CD8-positive, alpha-beta memory T cell (primary cell): ENCODE measurements at regions not wholly inside any gene's neighbourhood (a gene's known extent, or its start where the extent isn't known, plus 50 kb on each side); places are given as distances from the start of the nearest gene placed in this dataset.

Experiments
- CTCF ChIA-PET: fragments of 350-600 bp; sonication (Branson Sonifier 250); formaldehyde crosslinking; loops from one replicate; lab custom pipeline; 2021; ENCODE audit warnings: antibody characterized with exemption; lab: Charles Lee
- POLR2A ChIA-PET: fragments of 350-600 bp; sonication (Branson Sonifier 250); formaldehyde crosslinking; loops from one replicate; lab custom pipeline; 2021; ENCODE audit warnings: antibody characterized with exemption; lab: Charles Lee
- DNase-seq, 5 donors: peaks; one replicate each; pipeline versions ENCODE4 v3.0.0 to v3.0.0-alpha.2; 2020 to 2022; ENCODE audit warnings: mixed read lengths in 1 of 5
- H3K27ac ChIP-seq: one replicate; pipeline ENCODE4 v1.7.0; 2013; ENCODE audit warnings: low read depth, mild to moderate bottlenecking, low read length, moderate library complexity
- H3K27me3 ChIP-seq: 2 replicates; pipeline ENCODE4 v1.7.0; 2013; ENCODE audit warnings: low read length, mild to moderate bottlenecking; ENCODE audit not compliant: insufficient read depth, poor library complexity, severe bottlenecking
- H3K36me3 ChIP-seq: 2 replicates; pipeline ENCODE4 v1.7.0; 2013; ENCODE audit warnings: mild to moderate bottlenecking, low read length, moderate library complexity; ENCODE audit not compliant: insufficient read depth
- H3K4me1 ChIP-seq: 2 replicates; pipeline ENCODE4 v1.7.0; 2013; ENCODE audit warnings: mild to moderate bottlenecking, low read length, moderate library complexity; ENCODE audit not compliant: insufficient read depth
- H3K4me3 ChIP-seq: 2 replicates; pipeline ENCODE4 v1.7.0; 2013; ENCODE audit warnings: mild to moderate bottlenecking, low read length
- H3K9me3 ChIP-seq: 2 replicates; pipeline ENCODE4 v1.7.0; 2013; ENCODE audit warnings: mild to moderate bottlenecking, low read length
- H3K27ac Mint-ChIP-seq, 8 donors: one replicate each; pipeline ENCODE4 v1.8.0; 2020 to 2021; ENCODE audit warnings: mixed read lengths in 8 of 8, mild to moderate bottlenecking in 6 of 8, inconsistent platforms in 3 of 8, moderate library complexity in 3 of 8
- H3K27me3 Mint-ChIP-seq, 2 donors: one replicate each; pipeline ENCODE4 v1.8.0; 2020 to 2021; ENCODE audit warnings: mixed read lengths in 2 of 2, mild to moderate bottlenecking in 1 of 2, moderate library complexity in 1 of 2
- H3K36me3 Mint-ChIP-seq, 3 donors: one replicate each; pipeline ENCODE4 v1.8.0; 2020 to 2021; ENCODE audit warnings: mixed read lengths in 3 of 3, inconsistent platforms in 1 of 3, mild to moderate bottlenecking in 1 of 3
- H3K4me1 Mint-ChIP-seq, 3 donors: one replicate each; pipeline ENCODE4 v1.8.0; 2020 to 2021; ENCODE audit warnings: mixed read lengths in 3 of 3, inconsistent platforms in 1 of 3, mild to moderate bottlenecking in 1 of 3
- H3K4me3 Mint-ChIP-seq, 7 donors: one replicate each; pipeline ENCODE4 v1.8.0; 2020 to 2021; ENCODE audit warnings: mixed read lengths in 7 of 7, mild to moderate bottlenecking in 6 of 7, moderate library complexity in 4 of 7, inconsistent platforms in 2 of 7
- H3K9me3 Mint-ChIP-seq, 5 donors: one replicate each; pipeline ENCODE4 v1.8.0; 2020 to 2022; ENCODE audit warnings: mixed read lengths in 5 of 5, mild to moderate bottlenecking in 3 of 5, moderate library complexity in 2 of 5, inconsistent platforms in 1 of 5

- H3K4me3 Mint-ChIP-seq: no peak overlapping the region
- Histone ChIP-seq H3K27ac (no peak overlapping the region), H3K27me3 (no peaks in the 10 kb centered on the region), H3K9me3 (no peaks in the 10 kb centered on the region), H3K4me3 (no peak overlapping the region), H3K36me3 (no peaks in the 10 kb centered on the region), H3K4me1 (no peaks in the 10 kb centered on the region)
- CTCF ChIA-PET: no interaction called here
- H3K27ac Mint-ChIP-seq: no peak overlapping the region
- POLR2A ChIA-PET: no interaction called here
- peaks cover 0 to 2% (median 0%) of the 10 kb centered on the region in 5 donors for H3K9me3 Mint-ChIP-seq
- no peaks in the 10 kb centered on the region for H3K4me1 Mint-ChIP-seq
- DNase-seq: no peak
- peaks cover 2 to 25% of the 10 kb centered on the region in 2 donors for H3K27me3 Mint-ChIP-seq
- no peaks in the 10 kb centered on the region for H3K36me3 Mint-ChIP-seq
Measured at GRCh38 chr2:23271230-23271629, 113.7 kb upstream of the KLHL29 start.

GRCh38 chr2:23273786-23274185, 111.2 kb upstream of the KLHL29 start:
- no peak for DNase-seq
- no peak overlapping the region for H3K4me3 Mint-ChIP-seq
- no peak overlapping the region for H3K27ac Mint-ChIP-seq
- no peaks in the 10 kb centered on the region for H3K36me3 Mint-ChIP-seq
- H3K27me3 Mint-ChIP-seq: peaks cover 5 to 42% of the 10 kb centered on the region in 2 donors
- ChIA-PET CTCF (no interaction called here), POLR2A (no interaction called here)
- H3K27me3 ChIP-seq: no peaks in the 10 kb centered on the region
- peaks cover 0 to 2% (median under 1%) of the 10 kb centered on the region in 5 donors for H3K9me3 Mint-ChIP-seq
- H3K9me3 ChIP-seq: no peaks in the 10 kb centered on the region
- H3K4me1 Mint-ChIP-seq: no peaks in the 10 kb centered on the region
- H3K36me3 ChIP-seq: no peaks in the 10 kb centered on the region
- H3K27ac ChIP-seq: no peak overlapping the region
- H3K4me3 ChIP-seq: no peak overlapping the region
- H3K4me1 ChIP-seq: no peaks in the 10 kb centered on the region

DNA sequence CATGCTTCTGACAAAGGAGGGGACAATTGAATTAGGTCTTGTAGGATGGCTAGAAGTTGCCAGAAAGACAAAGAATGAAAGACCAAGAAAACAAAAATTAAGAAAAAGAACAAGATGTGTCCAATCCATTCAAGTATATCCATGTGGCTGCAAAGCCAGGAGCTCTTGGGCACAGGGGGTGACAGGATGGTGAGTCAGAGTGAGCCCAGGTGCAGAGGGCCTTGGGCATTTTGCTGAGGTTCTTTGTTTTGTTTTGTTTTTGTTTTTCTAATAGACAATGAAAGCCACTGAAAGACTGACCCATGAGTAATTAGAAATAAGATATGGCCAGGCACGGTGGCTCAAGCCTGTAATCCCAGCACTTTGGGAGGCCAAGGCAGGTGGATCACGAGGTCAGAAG, 104.6 kb upstream of the KLHL29 start:
- H3K9me3 ChIP-seq: no peaks in the 10 kb centered on the region
- Mint-ChIP-seq H3K36me3 (no peaks in the 10 kb centered on the region), H3K4me1 (no peaks in the 10 kb centered on the region), H3K27me3 (peaks cover 4 to 25% of the 10 kb centered on the region in 2 donors), H3K27ac (peak overlapping the region in 1 of 8 donors; percentile 36), H3K4me3 (no peak overlapping the region), H3K9me3 (peaks cover 0 to 7% (median 0%) of the 10 kb centered on the region in 5 donors)
- POLR2A ChIA-PET: no interaction called here
- H3K4me1 ChIP-seq: no peaks in the 10 kb centered on the region
- H3K27ac ChIP-seq: no peak overlapping the region
- no peak overlapping the region for H3K4me3 ChIP-seq
- DNase-seq: no peak
- CTCF ChIA-PET: no interaction called here
- no peaks in the 10 kb centered on the region for H3K36me3 ChIP-seq
- H3K27me3 ChIP-seq: no peaks in the 10 kb centered on the region

GRCh38 chr2:23283653-23284052, 101.3 kb upstream of the KLHL29 start:
- Mint-ChIP-seq H3K27ac (no peak overlapping the region), H3K9me3 (peaks cover 0 to 7% (median 0%) of the 10 kb centered on the region in 5 donors), H3K27me3 (peaks cover 1 to 8% of the 10 kb centered on the region in 2 donors), H3K36me3 (no peaks in the 10 kb centered on the region), H3K4me1 (no peaks in the 10 kb centered on the region), H3K4me3 (no peak overlapping the region)
- H3K9me3 ChIP-seq: no peaks in the 10 kb centered on the region
- H3K27ac ChIP-seq: no peak overlapping the region
- H3K36me3 ChIP-seq: no peaks in the 10 kb centered on the region
- no peak for DNase-seq
- H3K4me1 ChIP-seq: no peaks in the 10 kb centered on the region
- no peak overlapping the region for H3K4me3 ChIP-seq
- ChIA-PET POLR2A (no interaction called here), CTCF (no interaction called here)
- no peaks in the 10 kb centered on the region for H3K27me3 ChIP-seq

DNA sequence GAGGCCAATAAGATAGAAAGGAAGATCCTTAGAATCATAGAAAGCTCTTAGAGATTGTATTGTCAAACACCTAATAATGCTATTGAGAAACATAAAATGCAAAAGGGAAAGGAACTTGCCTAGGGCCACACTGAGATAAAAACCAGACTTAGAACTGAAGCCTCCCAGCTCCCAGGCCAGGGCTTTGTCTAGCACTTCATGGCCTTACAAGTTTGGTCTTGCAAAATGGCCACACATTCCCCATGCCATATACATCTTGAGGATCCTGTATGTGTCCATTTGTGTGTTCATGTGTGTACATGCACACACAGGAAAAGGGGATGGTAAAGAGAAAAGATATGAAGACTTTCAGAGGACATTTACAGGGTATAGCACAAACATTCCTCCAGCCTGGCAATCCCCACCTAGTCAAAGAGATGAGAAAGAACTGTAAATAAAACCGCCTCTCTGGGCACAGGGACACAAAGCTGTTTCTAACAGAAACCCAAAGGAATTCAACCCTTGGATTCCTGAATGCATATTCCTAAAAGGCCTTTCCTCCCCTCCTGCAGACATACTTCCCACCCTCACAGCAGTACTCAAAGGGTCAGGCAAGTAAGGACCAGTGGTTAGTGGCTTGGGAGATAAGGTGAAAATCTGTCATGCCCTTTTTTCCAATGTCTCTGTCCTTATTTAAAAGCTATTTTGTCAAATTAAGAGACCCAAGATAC, 99.7 kb upstream of the KLHL29 start:
- Mint-ChIP-seq H3K4me1 (no peaks in the 10 kb centered on the region), H3K4me3 (no peak overlapping the region), H3K36me3 (no peaks in the 10 kb centered on the region), H3K27ac (no peak overlapping the region), H3K9me3 (peaks cover 0 to 3% (median 0%) of the 10 kb centered on the region in 5 donors), H3K27me3 (peaks cover 0 to 1% of the 10 kb centered on the region in 2 donors)
- Histone ChIP-seq H3K36me3 (no peaks in the 10 kb centered on the region), H3K9me3 (no peaks in the 10 kb centered on the region), H3K4me3 (no peak overlapping the region), H3K27ac (no peak overlapping the region), H3K27me3 (no peaks in the 10 kb centered on the region), H3K4me1 (no peaks in the 10 kb centered on the region)
- CTCF ChIA-PET: interaction anchor here (1.6 kb wide), 1 partner anchor 10 kb away, joined by 4 read pairs; no protein-coding TSS in a partner anchor
- POLR2A ChIA-PET: no interaction called here
- DNase-seq: no peak

DNA sequence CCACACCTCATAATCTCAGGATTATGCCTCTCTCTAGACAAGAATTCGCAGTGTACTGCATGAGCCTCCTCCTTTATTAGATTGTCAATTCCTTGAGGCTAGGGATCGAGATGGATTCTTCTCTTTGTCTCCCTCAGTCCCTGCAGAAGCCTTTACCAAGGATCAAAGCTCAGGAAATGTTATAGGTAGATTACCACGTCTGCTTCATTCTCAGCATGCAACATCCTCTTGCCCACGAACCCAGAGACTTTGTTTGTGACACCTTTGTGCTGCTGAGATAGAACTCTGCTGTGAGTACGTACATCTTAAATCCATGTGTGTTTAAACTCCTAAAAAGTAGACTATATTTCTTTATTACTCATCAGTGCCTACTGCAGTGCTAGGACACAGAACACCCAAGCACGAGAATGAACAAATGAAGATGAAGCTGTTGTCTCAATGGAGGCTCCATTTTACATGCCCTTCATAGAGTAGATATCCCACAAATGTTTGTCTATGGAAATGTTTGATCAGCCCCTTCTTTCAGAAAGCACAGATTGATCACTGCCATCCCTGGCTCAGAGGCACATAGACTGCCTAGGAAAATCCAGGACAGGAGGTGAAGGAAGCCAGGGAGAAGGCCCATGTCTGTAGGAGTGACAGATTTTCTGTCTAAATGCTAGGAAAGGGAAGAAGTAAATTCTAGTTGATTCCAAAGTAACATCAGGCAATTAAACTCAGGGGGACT, 98.8 kb upstream of the KLHL29 start:
- H3K4me3 ChIP-seq: no peak overlapping the region
- POLR2A ChIA-PET: no interaction called here
- CTCF ChIA-PET: interaction anchor here (1.6 kb wide), 1 partner anchor 9 kb away, joined by 4 read pairs; no protein-coding TSS in a partner anchor
- no peaks in the 10 kb centered on the region for H3K9me3 ChIP-seq
- Mint-ChIP-seq H3K36me3 (no peaks in the 10 kb centered on the region), H3K27ac (no peak overlapping the region), H3K4me1 (no peaks in the 10 kb centered on the region), H3K27me3 (peaks cover 0 to 1% of the 10 kb centered on the region in 2 donors), H3K4me3 (no peak overlapping the region), H3K9me3 (peaks cover 0 to 3% (median 0%) of the 10 kb centered on the region in 5 donors)
- no peaks in the 10 kb centered on the region for H3K4me1 ChIP-seq
- no peaks in the 10 kb centered on the region for H3K27me3 ChIP-seq
- DNase-seq: no peak
- no peaks in the 10 kb centered on the region for H3K36me3 ChIP-seq
- no peak overlapping the region for H3K27ac ChIP-seq

GRCh38 chr2:23286758-23287704, 97.9 kb upstream of the KLHL29 start:
- POLR2A ChIA-PET: no interaction called here

More at GRCh38 chr2:23286758-23287704, 97.9 kb upstream of the KLHL29 start:
- CTCF ChIA-PET: no interaction called here
- Histone ChIP-seq H3K4me1 (no peaks in the 10 kb centered on the region), H3K36me3 (no peaks in the 10 kb centered on the region), H3K9me3 (no peaks in the 10 kb centered on the region), H3K27me3 (no peaks in the 10 kb centered on the region), H3K27ac (no peak overlapping the region), H3K4me3 (no peak overlapping the region)
- no peak for DNase-seq
- Mint-ChIP-seq H3K4me3 (no peak overlapping the region), H3K27ac (no peak overlapping the region), H3K36me3 (no peaks in the 10 kb centered on the region), H3K27me3 (peaks cover 0 to 1% of the 10 kb centered on the region in 2 donors), H3K9me3 (peaks cover 0 to 3% (median 0%) of the 10 kb centered on the region in 5 donors), H3K4me1 (no peaks in the 10 kb centered on the region)
